H9 (cell line): ENCODE measurements at regions not wholly inside any gene's neighbourhood (a gene's known extent, or its start where the extent isn't known, plus 50 kb on each side); places are given as distances from the start of the nearest gene placed in this dataset.

Source experiments
- DNase-seq: peaks from one replicate; pipeline ENCODE4 v3.0.0-alpha.2; 2017
- H2AFZ ChIP-seq: one replicate; pipeline ENCODE4 v1.6.1; 2013; ENCODE audit warnings: mild to moderate bottlenecking, low read length, control low read depth, moderate library complexity
- H2AK5ac ChIP-seq: 2 replicates; pipeline ENCODE4 v1.6.1; 2013; ENCODE audit warnings: low read length, control low read depth, mixed read lengths; ENCODE audit not compliant: insufficient read length
- H2BK120ac ChIP-seq: one replicate; pipeline ENCODE4 v1.6.1; 2013; ENCODE audit warnings: low read depth, mild to moderate bottlenecking, low read length, control low read depth, inconsistent platforms; ENCODE audit not compliant: poor library complexity, severe bottlenecking
- H2BK12ac ChIP-seq: 2 replicates; pipeline ENCODE4 v1.6.1; 2013; ENCODE audit warnings: low read length, control low read depth, mixed read lengths, low read depth; ENCODE audit not compliant: insufficient read length
- H2BK15ac ChIP-seq: 2 replicates; pipeline ENCODE4 v1.6.1; 2013; ENCODE audit warnings: low read depth, low read length, control low read depth
- H2BK20ac ChIP-seq: one replicate; pipeline ENCODE4 v1.6.1; 2013; ENCODE audit warnings: low read depth, mild to moderate bottlenecking, low read length, control low read depth, inconsistent platforms; ENCODE audit not compliant: poor library complexity, severe bottlenecking
- H2BK5ac ChIP-seq: 2 replicates; pipeline ENCODE4 v1.6.1; 2013; ENCODE audit warnings: low read length, control low read depth, mixed read lengths; ENCODE audit not compliant: insufficient read length
- H3K14ac ChIP-seq: 2 replicates; pipeline ENCODE4 v1.6.1; 2013; ENCODE audit warnings: low read length, control low read depth; ENCODE audit not compliant: insufficient read depth
- H3K18ac ChIP-seq: 2 replicates; pipeline ENCODE4 v1.6.1; 2013; ENCODE audit warnings: low read depth, mild to moderate bottlenecking, mixed read lengths, low read length, control low read depth; ENCODE audit not compliant: insufficient read length
- H3K23ac ChIP-seq: 2 replicates; pipeline ENCODE4 v1.6.1; 2013; ENCODE audit warnings: low read length, control low read depth, mixed read lengths, low read depth; ENCODE audit not compliant: insufficient read length
- H3K23me2 ChIP-seq: 2 replicates; pipeline ENCODE4 v1.6.1; 2013; ENCODE audit warnings: low read depth, mild to moderate bottlenecking, mixed read lengths, low read length, control low read depth; ENCODE audit not compliant: insufficient read length, poor library complexity, severe bottlenecking
- H3K27ac ChIP-seq: 2 replicates; pipeline ENCODE4 v1.5.1; 2013; ENCODE audit warnings: low read length, control low read depth, mixed read lengths, low read depth; ENCODE audit not compliant: insufficient read length
- H3K27me3 ChIP-seq: 2 replicates; pipeline ENCODE4 v1.6.1; 2013; ENCODE audit warnings: low read length, control low read depth, inconsistent platforms; ENCODE audit not compliant: insufficient read depth
- H3K4ac ChIP-seq: 2 replicates; pipeline ENCODE4 v1.6.1; 2013; ENCODE audit warnings: low read depth, mild to moderate bottlenecking, control low read depth, inconsistent platforms, low read length, moderate library complexity
- H3K4me1 ChIP-seq: 2 replicates; pipeline ENCODE4 v1.6.1; 2013; ENCODE audit warnings: low read length, control low read depth, inconsistent platforms; ENCODE audit not compliant: insufficient read depth
- H3K4me2 ChIP-seq: 2 replicates; pipeline ENCODE4 v1.6.1; 2013; ENCODE audit warnings: low read length, control low read depth, mixed read lengths; ENCODE audit not compliant: insufficient read length, insufficient read depth
- H3K56ac ChIP-seq: 2 replicates; pipeline ENCODE4 v1.6.1; 2013; ENCODE audit warnings: low read depth, mild to moderate bottlenecking, mixed read lengths, low read length, control low read depth; ENCODE audit not compliant: insufficient read length
- H3K79me1 ChIP-seq: 2 replicates; pipeline ENCODE4 v1.6.1; 2013; ENCODE audit warnings: low read depth, mild to moderate bottlenecking, moderate library complexity, low read length, control low read depth, inconsistent platforms; ENCODE audit not compliant: insufficient read depth, poor library complexity, severe bottlenecking
- H3K79me2 ChIP-seq: 2 replicates; pipeline ENCODE4 v1.6.1; 2013; ENCODE audit warnings: low read length, control low read depth, inconsistent platforms; ENCODE audit not compliant: insufficient read depth
- H3K9ac ChIP-seq: 2 replicates; pipeline ENCODE4 v1.6.1; 2013; ENCODE audit warnings: low read length, control low read depth, mixed read lengths; ENCODE audit not compliant: insufficient read length; ENCODE audit errors: extremely low read depth
- H3K9me3 ChIP-seq: one replicate; pipeline ENCODE4 v1.6.1; 2013; ENCODE audit warnings: low read depth, low read length, inconsistent platforms; ENCODE audit not compliant: control insufficient read depth
- H3T11ph ChIP-seq: one replicate; pipeline ENCODE4 v1.6.1; 2013; ENCODE audit warnings: mild to moderate bottlenecking, low read length, control low read depth, inconsistent platforms
- H4K20me1 ChIP-seq: one replicate; pipeline ENCODE4 v1.6.1; 2013; ENCODE audit not compliant: control insufficient read depth, insufficient read length, insufficient read depth
- H4K5ac ChIP-seq: 2 replicates; pipeline ENCODE4 v1.6.1; 2013; ENCODE audit warnings: low read depth, mild to moderate bottlenecking, mixed read lengths, low read length, control low read depth; ENCODE audit not compliant: insufficient read length
- H4K8ac ChIP-seq: replicated peaks from 2 replicates; pipeline ENCODE4 v1.6.1; 2013; ENCODE audit warnings: low read length, control low read depth, mixed read lengths, low read depth; ENCODE audit not compliant: insufficient read length
- H4K91ac ChIP-seq: 2 replicates; pipeline ENCODE4 v1.6.1; 2013; ENCODE audit warnings: low read depth, mild to moderate bottlenecking, moderate library complexity, mixed read lengths, low read length, control low read depth; ENCODE audit not compliant: insufficient read length
- H3K27ac Mint-ChIP-seq, 3 experiments: 2 replicates in 2 of 3; 3 replicates in 1 of 3; pipeline ENCODE4 v1.8.0; 2020 to 2021; ENCODE audit warnings: mixed read lengths in 3 of 3, mild to moderate bottlenecking in 1 of 3, moderate library complexity in 1 of 3
- H3K27me3 Mint-ChIP-seq: 2 replicates; pipeline ENCODE4 v1.8.0; 2021; ENCODE audit warnings: low read depth, mild to moderate bottlenecking, moderate library complexity, mixed read lengths
- H3K36me3 Mint-ChIP-seq, 3 experiments: 2 replicates in 2 of 3; 3 replicates in 1 of 3; pipeline ENCODE4 v1.8.0; 2020 to 2021; ENCODE audit warnings: low read depth in 3 of 3, mixed read lengths in 3 of 3; ENCODE audit not compliant: insufficient read depth in 1 of 3
- H3K4me1 Mint-ChIP-seq, 2 experiments: 2 replicates each; pipeline ENCODE4 v1.8.0; 2020; ENCODE audit warnings: mixed read lengths in 2 of 2
- H3K4me3 Mint-ChIP-seq, 2 experiments: 2 replicates in 1 of 2; 3 replicates in 1 of 2; pipeline ENCODE4 v1.8.0; 2020 to 2021; ENCODE audit warnings: mild to moderate bottlenecking in 2 of 2, mixed read lengths in 2 of 2, moderate library complexity in 1 of 2
- H3K9me3 Mint-ChIP-seq, 2 experiments: 2 replicates in 1 of 2; 3 replicates in 1 of 2; pipeline ENCODE4 v1.8.0; 2020; ENCODE audit warnings: mild to moderate bottlenecking in 2 of 2, mixed read lengths in 2 of 2, moderate library complexity in 1 of 2
- WGBS: extraction: QIAGEN DNeasy Blood & Tissue Kit; methylation state at CpG from one replicate; pipeline ENCODE4 v1.1.7; 2013; ENCODE audit warnings: missing lambda C conversion rate, low lambda C conversion rate, mixed read lengths; ENCODE audit not compliant: insufficient read length; ENCODE audit errors: extremely low coverage; 5-methylcytosine and 5-hydroxymethylcytosine counted together
- TF ChIP-seq, protein P1 (sequence below): fragments of 200-600 bp; sonication (generic); conservative IDR thresholded peaks from 3 replicates; pipeline ENCODE4 v1.8.0; 2021; ENCODE audit warnings: antibody characterized with exemption, mild to moderate bottlenecking

DNA sequence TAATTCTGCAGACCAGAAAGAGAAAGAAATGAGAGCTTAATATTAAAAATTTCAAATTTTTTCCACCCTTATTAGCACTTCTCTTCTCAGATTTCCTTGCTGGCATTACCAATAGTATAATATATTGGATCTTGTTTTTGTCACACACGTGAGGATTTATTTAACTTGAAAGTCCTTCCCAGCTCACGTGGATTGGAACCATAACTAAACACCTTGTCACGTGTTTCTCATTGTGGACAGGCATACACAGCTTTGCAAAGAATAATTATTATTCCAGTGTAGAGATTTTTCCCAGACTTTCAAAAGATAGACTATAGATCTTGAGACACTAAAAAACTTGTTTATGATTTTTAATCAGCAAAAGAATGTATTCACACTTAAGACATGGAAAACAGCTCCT, 123.8 kb upstream of the LPAR1 start:
- Mint-ChIP-seq H3K27me3 (no peaks in the 10 kb centered on the region), H3K4me1 (0 out of 4 replicates have a peak, but pooled peaks cover 0 to 3% of the 10 kb centered on the region in 2 experiments)

More for the DNA sequence above, 123.8 kb upstream of the LPAR1 start:
- Histone ChIP-seq H3K9ac (no peak overlapping the region), H3K27me3 (no peaks in the 10 kb centered on the region), H2AK5ac (no peak overlapping the region), H2BK120ac (no peak overlapping the region), H2BK15ac (no peak overlapping the region), H4K20me1 (no peaks in the 10 kb centered on the region), H3K18ac (no peak overlapping the region), H2BK20ac (no peak overlapping the region), H3K79me1 (no peaks in the 10 kb centered on the region), H4K91ac (no peak overlapping the region), H3K23ac (no peak overlapping the region), H2BK12ac (no peak overlapping the region), H3K4me2 (no peak overlapping the region), H3K9me3 (no peaks in the 10 kb centered on the region), H2AFZ (no peak overlapping the region), H4K8ac (no peak overlapping the region), H3K4me1 (no peaks in the 10 kb centered on the region), H3K23me2 (no peaks in the 10 kb centered on the region), H3K14ac (no peak overlapping the region), H3K27ac (no peak overlapping the region), H2BK5ac (no peak overlapping the region), H3T11ph (no peak overlapping the region), H3K4ac (no peak overlapping the region), H3K56ac (no peak overlapping the region), H4K5ac (no peak overlapping the region), H3K79me2 (no peaks in the 10 kb centered on the region)
- TF ChIP-seq, protein P1, sequence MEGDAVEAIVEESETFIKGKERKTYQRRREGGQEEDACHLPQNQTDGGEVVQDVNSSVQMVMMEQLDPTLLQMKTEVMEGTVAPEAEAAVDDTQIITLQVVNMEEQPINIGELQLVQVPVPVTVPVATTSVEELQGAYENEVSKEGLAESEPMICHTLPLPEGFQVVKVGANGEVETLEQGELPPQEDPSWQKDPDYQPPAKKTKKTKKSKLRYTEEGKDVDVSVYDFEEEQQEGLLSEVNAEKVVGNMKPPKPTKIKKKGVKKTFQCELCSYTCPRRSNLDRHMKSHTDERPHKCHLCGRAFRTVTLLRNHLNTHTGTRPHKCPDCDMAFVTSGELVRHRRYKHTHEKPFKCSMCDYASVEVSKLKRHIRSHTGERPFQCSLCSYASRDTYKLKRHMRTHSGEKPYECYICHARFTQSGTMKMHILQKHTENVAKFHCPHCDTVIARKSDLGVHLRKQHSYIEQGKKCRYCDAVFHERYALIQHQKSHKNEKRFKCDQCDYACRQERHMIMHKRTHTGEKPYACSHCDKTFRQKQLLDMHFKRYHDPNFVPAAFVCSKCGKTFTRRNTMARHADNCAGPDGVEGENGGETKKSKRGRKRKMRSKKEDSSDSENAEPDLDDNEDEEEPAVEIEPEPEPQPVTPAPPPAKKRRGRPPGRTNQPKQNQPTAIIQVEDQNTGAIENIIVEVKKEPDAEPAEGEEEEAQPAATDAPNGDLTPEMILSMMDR: no peak
- no peak overlapping the region for H3K4me3 Mint-ChIP-seq
- H3K36me3 Mint-ChIP-seq: peaks cover 0 to 3% (median 3%) of the 10 kb centered on the region in 3 experiments; a peak in 3 of 7 replicates
- H3K9me3 Mint-ChIP-seq: peaks cover 3 to 7% of the 10 kb centered on the region in 2 experiments
- WGBS: no CpG with 5 or more reads among the region's 3 CpGs
- no peak for DNase-seq
- H3K27ac Mint-ChIP-seq: no peak overlapping the region
